GM20431 (cell line): ENCODE measurements at regions not wholly inside any gene's neighbourhood (a gene's known extent, or its start where the extent isn't known, plus 50 kb on each side); places are given as distances from the start of the nearest gene placed in this dataset.

Experiments
- in situ Hi-C: fragments of 300-500 bp; cut with MseI, MboI; formaldehyde crosslinking; loops from one replicate; pipeline ENCODE4 v1.15.0; 2020; ENCODE audit warnings: low sequenced_read_pairs; ENCODE audit not compliant: unreplicated experiment

DNA sequence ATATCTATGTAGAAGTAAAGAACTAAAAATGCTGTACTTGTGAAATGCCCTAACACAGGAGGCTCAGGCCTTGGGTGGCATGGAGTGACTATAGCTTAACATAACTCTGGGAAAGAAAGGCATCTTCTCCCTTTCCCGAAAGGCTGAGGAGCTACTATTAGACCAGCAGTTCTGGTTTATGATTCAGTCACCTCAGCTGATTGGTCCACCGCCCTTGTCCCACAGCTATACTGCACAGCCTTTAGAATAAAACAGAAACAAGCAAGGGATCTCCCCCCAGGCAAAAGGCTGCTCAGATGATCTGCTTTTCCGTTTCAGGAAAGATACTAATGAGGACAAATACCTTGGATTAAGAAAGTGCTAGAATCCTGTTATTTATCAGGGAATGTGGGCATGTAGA, 171.3 kb downstream of the SNCA start:
- in situ Hi-C loops: no loop called here

DNA sequence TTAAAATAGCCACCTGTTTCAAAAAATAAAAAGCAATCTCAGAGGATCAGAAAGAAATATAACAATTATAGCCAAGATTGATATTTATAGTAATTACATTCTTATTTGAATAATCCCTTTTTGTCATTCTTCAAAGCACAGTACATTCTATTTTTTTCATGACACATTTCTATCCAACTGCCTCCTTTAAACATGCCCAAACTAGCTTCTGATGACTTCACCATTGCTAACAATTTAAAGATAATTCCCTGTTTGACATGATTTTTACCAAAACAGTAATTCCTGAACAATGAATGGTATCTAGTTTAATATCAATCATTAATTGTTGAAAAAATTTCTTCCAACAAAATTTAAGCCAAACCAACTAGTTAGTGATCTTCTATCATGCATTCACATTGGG, 172.4 kb downstream of the SNCA start:
- in situ Hi-C loops: no loop called here

DNA sequence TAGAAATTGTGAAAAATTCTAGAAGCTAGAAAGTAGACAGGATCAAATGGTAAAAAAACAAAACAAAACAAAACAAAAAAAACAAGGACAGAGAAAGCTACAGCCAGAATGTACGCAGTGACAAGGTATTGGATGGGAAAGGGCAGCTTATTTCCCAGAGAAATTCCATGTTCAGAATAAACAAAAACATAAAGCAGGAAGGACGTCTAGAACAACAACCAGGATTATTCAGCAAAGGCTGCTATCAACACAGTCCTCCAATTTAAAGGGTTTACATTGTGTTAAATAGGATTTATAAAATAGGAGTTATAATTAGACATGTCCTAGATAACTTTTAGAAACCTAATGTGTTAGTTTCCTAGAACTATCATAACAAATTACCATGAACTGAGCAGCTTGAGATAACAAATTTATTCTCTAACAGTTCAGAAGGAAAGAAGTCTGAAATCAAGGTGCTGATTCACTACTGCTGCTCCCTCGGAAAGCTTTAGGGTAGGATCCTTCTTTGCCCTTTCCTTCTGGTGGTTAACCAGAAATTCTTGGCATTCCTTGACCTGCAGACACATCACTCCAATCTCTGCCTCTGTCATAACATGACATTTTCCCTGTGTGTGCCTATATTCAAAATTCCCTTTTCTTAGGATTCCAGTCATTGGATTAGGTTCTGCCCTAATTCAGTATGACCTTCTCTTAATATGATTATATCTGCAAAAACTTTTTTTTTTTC, 175.6 kb downstream of the SNCA start:
- in situ Hi-C loops: no loop called here

GRCh38 chr4:89660444-89661172, 176.4 kb downstream of the SNCA start:
- in situ Hi-C loops: no loop called here

GRCh38 chr4:89658701-89659024, 178.3 kb downstream of the SNCA start:
- in situ Hi-C loops: no loop called here

DNA sequence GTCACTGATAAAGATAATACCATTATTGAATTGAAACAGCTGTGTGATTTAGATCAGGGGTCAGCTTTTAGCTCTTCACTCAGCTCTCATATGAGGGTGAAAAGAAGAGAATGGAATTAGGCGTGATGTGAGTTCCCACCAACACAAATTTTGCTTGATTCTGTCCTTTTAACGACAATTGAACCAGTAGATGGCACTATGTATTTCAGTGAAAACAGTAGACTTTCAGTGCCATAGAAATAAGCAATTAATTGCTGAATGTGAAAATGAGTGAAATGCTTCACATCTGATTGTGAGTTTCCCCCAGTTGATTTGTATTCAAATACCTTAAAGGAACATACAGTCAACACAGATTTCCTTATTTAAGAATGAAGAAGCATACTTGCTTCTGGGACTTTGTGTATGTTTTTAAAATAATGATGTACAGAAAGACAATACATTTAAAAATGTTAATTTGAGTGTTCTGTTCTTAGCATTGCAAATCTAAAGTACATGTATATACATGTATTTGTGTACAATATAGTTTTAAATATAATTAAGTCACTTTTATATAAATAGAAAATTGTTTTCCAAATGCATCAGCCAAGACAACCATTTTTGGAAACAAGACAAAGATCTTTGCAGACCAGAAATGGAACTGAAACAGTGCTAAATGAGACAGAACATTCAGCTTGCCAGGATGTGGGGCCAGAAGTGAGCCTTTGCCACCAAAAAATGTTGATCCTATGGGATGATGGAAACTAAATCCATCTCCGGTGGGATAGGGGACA, 178.8 kb downstream of the SNCA start:
- in situ Hi-C loops: no loop called here

DNA sequence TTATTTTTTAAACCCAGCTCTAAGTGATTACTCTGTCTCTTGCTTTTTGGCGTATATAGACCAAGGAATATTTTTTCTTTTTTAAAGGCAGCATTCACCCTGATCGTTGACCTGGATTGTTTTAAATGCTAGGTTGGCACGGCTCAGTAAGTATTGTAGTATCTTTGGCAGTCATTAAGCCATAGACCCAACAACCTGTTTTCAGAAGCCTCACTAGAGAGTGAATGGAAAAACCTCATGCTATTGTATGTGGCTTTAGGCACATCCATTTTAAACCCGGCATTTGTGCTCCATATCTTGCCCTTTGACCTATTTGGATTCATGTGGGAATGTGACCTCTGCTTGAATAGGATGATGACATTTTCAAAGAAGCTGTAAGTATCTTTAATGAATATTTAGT, 183.9 kb downstream of the SNCA start:
- in situ Hi-C loops: no loop called here

- in situ Hi-C loops: no loop called here
These were observed 191.5 kb downstream of the SNCA start for GRCh38 chr4:89645482-89645881.

DNA sequence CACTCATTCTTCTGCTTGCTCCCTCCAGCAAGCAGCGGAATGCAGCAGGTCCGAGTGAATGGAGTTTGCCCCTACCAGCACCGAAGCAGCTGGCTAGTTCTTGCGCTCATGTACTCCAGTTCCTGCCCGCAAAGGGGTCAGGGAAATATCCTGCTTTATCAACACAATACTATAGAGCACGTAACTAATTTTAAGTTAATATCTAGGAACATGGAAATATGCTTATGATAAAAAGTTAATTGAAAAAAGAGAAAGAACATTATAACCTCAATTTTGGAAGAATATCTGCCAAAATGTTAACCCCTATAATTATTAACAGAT, 195.6 kb downstream of the SNCA start:
- in situ Hi-C loops: no loop called here

DNA sequence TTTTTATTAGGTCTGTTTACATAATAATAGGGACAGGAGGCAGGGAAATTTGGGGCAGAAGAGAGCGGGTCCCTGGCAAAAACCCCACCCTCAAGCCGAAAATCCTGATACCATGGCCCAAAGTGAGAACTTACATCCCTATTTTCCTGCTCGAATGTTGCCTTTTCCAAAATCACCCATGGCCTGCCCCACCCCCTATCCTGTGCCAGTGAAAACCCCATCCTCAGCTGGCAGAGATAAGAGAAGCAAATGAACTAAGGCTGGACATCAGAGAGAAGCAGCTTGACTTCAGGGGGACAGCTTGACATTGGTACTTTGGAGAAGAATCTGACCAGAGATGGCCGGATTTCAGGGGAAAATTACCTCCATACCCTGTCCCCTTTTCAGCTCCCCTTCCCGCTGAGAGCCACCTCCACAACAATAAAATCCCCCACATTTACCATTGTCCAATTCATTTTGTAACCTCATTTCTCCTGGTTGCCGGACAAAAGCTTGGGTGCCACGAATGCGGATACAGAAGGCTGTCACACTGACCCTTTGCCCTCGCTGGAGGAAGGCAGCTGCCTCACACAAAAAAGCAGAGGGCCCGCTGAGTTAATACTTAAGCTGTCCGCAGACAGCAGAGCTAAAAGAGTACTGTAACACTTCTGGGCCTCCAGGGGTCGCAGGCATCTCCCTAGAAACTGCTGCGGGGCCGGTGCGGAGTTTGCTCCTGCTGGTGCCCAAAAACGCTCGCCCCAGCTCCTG, 196.2 kb downstream of the SNCA start:
- in situ Hi-C loops: no loop called here

- in situ Hi-C loops: no loop called here
These were observed 197.6 kb downstream of the SNCA start for GRCh38 chr4:89639395-89639794.

GRCh38 chr4:89625599-89626293, 211.2 kb downstream of the SNCA start:
- in situ Hi-C loops: no loop called here

- in situ Hi-C loops: no loop called here
These were observed 217.6 kb downstream of the SNCA start for GRCh38 chr4:89619206-89619962.

DNA sequence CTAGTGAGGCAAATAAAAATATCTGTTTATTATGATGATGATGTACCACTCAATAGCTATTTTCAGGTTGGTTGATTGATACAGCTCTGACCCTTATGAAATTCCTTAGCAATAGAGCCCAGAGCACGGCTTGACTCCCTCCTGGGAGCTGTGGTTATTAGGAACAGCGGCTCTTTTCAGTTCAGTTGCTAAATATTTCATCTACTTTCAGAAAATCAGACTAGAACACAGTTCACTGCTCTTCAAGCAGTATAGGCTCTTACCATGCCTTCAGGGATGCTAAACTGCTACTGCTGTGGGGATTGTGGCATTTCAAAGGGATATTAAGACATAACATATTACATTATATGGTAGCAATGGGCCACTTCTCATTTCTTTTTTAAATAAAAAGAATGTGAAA, 218.8 kb downstream of the SNCA start:
- in situ Hi-C loops: no loop called here

DNA sequence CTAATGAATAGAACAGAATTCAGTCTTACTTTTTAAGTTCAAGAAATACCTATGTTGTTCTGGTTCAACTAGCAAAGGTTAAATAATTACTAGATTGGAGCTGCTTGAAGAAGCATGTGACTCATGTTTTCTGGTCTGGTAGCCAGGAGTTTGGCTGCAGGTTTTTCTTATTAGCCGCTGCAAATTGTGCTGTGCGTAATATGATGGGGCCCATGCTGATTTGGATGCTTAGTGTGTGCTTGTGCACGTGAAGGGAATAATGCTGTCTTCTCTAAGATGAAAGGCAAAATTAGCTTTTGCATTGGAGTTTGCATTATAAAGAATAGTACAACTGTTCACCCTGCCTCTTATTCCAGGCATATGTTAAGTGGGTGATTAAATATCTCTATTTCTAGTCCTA, 219.6 kb downstream of the SNCA start:
- in situ Hi-C loops: no loop called here

DNA sequence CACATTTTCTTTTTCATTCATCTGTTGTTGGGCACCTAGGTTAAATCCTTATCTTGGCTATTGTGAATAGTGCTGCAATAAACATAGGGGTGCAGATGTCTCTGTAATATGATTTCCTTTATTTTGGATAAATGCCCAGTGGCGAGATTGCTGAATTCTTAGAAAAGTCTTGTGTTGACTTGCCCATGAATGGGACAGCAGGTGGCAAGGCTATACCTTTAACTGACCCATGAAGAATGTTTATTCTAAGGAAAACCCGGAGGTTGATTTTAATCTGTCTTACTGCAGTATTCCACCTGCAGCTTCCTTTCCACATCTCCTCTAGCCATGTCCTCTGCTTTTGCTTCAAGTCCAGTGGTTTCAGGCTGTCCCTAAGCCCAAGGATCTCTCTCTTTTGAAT, 220.6 kb downstream of the SNCA start:
- in situ Hi-C loops: no loop called here

DNA sequence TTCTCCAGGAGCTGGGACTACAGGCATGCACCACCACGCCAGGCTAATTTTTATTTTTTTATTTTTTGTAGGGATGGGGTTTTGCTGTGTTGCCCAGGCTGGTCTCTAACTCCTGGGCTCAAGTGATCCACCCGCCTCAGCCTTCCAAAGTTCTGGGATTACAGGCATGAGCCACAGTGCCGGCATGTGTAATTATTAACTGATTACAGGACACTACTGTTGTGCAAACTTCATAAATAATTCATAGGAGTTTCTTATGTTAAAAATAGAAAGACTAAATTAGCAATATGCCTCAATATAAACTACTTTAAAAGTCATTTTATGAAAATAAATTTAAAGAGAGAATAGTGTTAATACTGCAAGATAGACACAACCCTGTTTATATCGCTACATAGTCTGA, 221.9 kb downstream of the SNCA start:
- in situ Hi-C loops: no loop called here

GRCh38 chr4:89614155-89614554, 222.8 kb downstream of the SNCA start:
- in situ Hi-C loops: no loop called here

DNA sequence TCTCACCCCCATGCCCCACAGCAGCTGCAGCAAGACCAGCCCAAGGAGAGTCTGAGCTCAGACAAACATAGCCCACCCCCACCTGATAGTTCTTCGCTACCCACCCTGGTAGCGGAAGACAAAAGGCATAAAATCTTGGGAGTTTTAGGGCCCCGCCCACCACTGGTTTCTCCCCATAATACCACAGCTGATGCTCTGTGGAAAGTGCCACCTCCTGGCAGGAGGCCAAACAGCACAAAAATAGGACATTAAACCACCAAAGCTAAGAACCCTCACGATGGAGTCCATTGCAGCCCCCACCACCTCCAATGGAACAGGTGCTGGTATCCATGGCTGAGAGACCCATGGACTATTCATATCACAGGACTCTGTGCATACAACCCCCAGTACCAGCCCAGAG, 226.7 kb downstream of the SNCA start:
- in situ Hi-C loops: no loop called here
